ENCODE measurements at regions not wholly inside any gene's neighbourhood (a gene's known extent, or its start where the extent isn't known, plus 50 kb on each side); places are given as distances from the start of the nearest gene placed in this dataset.
"Not testable (repeated sequence)": the region's sequence is repeated elsewhere in the genome, so short reads cannot be mapped to it uniquely, and the experiment has no call there.

DNA sequence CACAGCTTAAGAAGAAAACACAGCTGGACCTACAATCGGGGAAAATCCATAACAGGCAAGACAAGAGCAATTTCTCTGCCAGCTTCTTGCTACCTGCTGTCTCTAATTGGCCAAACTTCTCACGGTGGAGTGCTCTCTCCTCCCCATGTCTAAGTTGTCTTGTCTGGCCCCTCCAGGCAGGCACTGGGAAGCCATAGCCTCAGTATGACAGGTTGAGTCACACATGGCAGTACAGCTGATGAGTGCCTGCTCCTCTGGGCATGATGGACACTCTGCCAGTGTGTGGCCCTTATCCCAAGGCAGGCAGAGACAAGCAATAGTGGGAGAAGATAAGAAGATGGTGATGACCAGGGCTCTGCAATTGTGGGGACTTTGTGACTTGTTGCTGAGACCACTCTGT is 551.8 kb downstream of the DIPK2A start:
- DNase-seq (ENCODE audit: low spot score): no peak

DNA sequence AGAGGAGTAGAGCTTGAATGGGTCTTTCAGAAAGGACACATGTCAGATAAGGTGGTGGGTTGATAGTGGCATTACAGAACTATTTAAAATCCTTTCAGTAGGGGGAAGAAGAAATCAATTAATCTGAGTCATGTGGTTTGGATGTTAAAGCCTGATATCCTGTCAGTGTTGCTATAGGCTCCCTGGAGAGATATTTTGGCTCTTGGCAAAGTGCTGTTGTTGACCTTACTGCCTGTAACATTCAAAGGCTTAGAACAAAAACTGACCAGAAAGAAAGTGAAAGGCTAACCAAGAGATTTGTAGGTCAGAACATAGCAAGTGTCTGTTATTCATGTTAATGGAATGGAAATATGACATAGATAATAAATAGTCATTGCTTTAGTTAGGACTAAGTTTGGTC is 552.9 kb downstream of the DIPK2A start:
- no peak for DNase-seq (ENCODE audit: low spot score)

DNA sequence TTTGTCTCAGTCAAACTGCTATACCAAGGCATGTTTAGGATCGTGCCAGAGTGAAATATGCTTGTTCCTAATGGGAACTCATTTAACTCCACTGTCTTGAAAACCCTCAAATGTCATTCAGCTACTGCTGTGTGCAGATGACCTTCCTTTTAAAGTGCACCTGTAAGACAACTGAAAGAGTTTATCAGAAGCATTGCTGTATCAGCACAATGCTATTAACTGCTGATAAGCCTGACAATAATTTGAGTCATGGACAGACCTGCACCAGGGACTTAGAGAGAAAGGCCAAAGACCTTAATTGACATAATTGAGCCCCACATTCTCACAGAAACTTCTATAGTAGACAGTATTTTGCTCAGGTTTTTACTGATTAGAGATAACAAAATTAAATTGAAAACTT is 557.9 kb downstream of the DIPK2A start:
- DNase-seq (ENCODE audit: low spot score): no peak

DNA sequence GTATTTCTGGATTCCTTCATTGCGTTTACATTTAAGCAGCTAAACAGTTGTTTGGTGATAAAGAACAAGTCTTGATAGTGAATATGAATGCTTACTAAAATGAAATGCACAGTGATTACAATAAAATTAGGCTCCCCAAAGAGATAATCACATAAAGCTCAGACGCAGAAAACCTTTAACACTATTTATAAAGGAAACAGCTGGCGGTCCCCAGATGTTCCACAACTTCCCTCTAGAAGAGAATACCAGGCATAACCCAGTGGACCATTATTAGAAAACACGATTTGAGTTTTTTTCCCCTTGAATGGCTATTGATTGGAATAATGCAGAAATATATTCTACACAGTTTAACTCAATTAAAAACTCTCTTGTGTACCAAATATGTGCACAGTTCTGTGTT is 573.2 kb downstream of the DIPK2A start:
- DNase-seq (ENCODE audit: low spot score): no peak

DNA sequence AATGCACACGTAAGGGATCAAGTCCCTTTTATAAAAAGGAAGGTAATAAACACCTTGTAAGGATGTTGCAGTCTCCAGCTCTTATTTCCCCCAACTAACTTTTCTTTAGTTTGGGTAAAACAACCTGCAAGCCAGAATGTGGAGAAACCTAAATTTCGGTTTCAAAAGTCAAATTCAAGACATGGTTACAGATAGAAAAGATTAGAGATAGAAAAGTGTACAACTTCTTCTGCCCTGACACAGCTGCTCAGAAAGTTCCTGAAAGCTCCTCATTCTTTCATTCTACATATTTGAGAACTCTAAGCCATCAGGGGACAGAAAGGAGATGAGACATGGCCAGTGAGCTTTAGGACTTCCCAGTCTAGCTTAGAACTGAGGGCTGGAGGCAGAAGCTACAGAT is 574.9 kb downstream of the DIPK2A start:
- no peak for DNase-seq (ENCODE audit: low spot score)

GRCh38 chr3:144548346-144548745 is 576.7 kb downstream of the DIPK2A start:
- no peak for DNase-seq (ENCODE audit: low spot score)

- no peak for DNase-seq (ENCODE audit: low spot score)
Measured at GRCh38 chr3:144549166-144549565, 577.5 kb downstream of the DIPK2A start.

DNA sequence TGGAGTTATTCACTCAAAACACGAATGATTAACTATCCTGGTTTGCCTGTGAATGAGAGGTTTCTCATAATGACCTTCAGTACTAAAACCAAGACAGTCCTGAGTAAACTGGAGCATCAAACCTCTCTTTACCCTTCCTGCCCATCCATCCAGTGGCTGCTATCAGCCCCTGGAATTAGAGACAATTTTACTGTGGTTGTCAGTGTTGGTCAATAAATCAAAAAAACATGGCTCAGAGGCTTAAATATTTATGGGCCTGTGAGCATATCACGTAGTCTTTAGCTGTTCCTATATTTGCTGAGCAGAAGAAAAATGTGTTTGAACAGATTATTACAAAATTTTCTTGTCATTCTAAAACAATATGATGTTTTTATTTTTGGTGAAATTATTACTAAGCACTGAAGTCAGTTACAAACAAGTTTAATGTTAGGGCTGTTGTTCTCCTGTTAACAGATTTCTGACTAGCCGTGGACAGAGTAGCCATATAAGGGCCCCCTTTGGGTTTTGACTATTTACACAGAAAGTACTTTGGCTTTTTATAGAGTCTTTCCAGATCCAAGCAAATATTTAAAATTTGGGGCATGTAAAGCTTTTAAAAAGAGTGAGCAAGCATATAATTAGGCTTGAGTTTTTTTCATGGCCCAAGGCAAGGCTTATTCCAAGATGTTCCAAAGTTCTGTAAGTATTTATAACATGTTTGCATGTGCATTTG is 580.9 kb downstream of the DIPK2A start:
- no peak for DNase-seq (ENCODE audit: low spot score)

- no peak for DNase-seq (ENCODE audit: low spot score)
Measured at GRCh38 chr3:144553301-144553700, 581.7 kb downstream of the DIPK2A start.

GRCh38 chr3:144554889-144555288 is 583.3 kb downstream of the DIPK2A start:
- no peak for DNase-seq (ENCODE audit: low spot score)

GRCh38 chr3:144556392-144556791 is 584.8 kb downstream of the DIPK2A start:
- DNase-seq (ENCODE audit: low spot score): peak; percentile 37

GRCh38 chr3:144557515-144557914 is 585.9 kb downstream of the DIPK2A start:
- no peak for DNase-seq (ENCODE audit: low spot score)

GRCh38 chr3:144564011-144564410 is 592.4 kb downstream of the DIPK2A start:
- DNase-seq (ENCODE audit: low spot score): no peak

DNA sequence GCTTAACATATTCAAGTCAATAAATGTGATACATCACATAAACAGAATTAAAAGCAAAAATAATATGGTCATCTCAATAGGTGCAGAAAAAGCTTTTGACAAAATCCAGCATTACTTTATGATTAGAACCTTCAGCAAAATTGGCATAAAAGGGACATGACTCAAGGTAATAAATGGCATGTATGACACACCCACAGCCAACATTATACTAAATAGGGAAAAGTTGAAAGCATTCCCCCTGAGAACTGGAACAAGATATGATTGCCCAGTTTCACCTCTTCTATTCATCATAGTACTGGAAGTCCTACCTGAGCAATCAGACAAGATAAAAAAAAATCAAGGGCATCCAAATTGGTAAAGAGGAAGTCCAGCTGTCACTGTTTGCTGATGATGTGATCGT is 594.7 kb downstream of the DIPK2A start:
- DNase-seq (ENCODE audit: low spot score): no peak

- DNase-seq (ENCODE audit: low spot score): no peak
Measured at GRCh38 chr3:144569651-144570050, 598.0 kb downstream of the DIPK2A start.

DNA sequence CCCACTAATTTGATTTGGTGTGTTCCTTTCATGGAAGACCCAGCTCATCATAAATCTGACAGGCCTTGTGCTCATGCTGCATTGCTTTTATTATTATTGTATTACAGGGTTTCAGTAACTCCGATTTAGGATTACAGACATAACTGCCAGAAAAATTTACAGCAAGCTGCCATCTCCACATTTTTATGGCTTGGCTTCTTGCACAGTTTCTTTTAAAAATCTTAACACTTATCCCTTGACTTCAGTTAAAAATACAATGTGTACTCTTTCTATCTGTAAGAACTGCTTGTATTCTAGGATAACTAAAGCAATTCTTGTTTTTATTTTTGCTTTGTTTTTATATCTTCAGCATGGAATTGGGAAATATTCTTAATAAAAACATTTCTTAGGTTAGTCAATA is 612.2 kb downstream of the DIPK2A start:
- DNase-seq (ENCODE audit: low spot score): no peak

DNA sequence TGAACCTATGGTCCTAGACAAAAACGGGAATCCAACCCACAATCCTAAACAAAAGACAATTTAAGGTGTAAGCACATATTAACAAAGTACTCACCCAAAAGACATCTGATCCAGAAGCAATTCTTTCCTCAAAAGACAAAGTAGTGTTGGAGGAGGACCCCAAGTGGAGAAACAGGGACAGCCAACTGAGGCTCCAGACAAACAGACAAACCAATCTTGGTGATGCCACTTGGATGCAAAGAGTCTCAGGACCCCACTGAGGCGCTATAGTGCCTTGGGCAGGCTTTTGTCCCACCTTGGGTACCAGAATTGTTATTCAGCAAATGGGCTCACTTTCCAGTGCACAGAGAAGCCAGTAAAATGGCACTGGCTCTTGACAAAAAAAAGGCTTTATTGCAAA is 613.8 kb downstream of the DIPK2A start:
- no peak for DNase-seq (ENCODE audit: low spot score)

DNA sequence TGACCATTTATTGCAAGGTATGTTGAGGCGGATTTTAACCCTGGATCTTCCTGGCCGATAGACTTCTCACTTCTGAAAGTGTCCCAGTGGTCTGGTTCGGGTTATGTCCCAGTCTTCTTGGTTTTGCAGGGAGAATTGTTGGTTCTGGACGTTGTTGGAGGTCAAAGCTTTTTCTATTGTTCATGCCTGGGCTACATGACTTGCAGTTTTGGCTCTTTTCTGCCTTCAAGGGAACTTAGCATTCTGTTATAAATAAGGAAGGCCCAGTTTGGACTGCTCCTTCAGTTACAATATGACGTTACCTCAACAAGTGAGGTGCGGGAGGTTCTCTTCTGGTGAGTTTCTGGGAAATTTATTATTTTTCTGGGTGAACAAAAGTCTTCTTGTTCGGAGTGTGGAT is 614.3 kb downstream of the DIPK2A start:
- DNase-seq (ENCODE audit: low spot score): no peak

DNA sequence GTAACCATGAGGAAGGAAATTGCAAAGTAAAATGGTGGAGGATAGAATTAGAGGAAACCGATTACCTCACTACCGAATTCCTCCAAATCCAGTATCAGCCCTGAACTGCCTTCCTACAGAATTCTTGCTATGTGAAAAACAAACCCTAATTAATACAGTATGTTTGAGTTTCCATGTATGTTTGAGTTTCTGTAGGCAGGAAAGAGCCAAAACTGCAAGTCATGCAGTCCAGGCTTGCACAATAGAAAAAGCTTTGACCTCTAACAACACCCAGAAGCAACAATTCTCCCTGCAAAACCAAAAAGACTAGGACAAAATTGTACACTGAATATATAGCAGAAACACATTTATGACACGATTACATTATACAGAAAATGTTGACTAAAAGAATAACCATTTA is 614.8 kb downstream of the DIPK2A start:
- no peak for DNase-seq (ENCODE audit: low spot score)

DNA sequence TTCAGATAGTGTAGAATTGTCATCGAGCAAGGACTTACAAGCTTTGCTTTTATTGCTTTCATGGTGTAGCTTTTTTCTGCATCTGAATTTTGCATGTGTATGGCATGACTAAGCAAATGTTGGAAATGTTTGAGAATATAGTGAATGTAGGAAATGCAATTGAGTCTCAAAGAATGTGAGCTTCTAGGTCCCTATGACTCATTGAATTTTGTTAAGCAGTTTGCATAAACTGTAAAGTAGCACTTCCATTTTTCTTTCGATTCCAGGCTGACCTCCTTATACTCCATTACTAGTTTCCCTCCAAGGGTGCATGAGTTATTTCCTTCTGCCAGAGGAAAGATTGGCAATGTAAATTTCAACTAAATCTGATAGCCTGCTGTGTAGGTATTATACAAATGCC is 619.2 kb downstream of the DIPK2A start:
- peak; percentile 11 for DNase-seq (ENCODE audit: low spot score)

GRCh38 chr3:144593881-144594280 is 622.3 kb downstream of the DIPK2A start:
- DNase-seq (ENCODE audit: low spot score): no peak

- DNase-seq (ENCODE audit: low spot score): not testable (repeated sequence)
Measured at GRCh38 chr3:144620236-144620635, 648.6 kb downstream of the DIPK2A start.

GRCh38 chr3:144622845-144623244 is 651.2 kb downstream of the DIPK2A start:
- no peak for DNase-seq (ENCODE audit: low spot score)

- DNase-seq (ENCODE audit: low spot score): no peak
Measured at GRCh38 chr3:144624656-144625055, 653.0 kb downstream of the DIPK2A start.

DNA sequence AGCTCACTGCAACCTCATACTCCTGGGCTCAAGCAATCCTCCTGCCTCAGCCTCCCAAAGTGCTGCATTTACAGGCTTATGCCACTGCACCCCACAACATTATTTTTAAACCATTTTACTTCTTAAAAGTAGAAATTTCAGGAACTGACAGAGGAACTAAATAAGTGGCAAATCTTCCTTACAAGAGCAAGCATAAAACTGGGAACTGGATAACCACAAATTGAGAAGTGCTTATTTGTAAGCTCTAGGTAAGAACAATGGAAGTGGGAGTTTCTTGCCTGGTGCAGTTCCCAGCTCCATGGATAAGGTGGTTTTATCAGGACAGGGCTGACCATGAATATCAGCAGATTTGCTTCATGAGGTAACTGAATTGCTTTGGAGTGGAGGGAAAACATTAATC is 655.2 kb downstream of the DIPK2A start:
- no peak for DNase-seq (ENCODE audit: low spot score)
